Mammary epithelial cell (primary cell): ENCODE measurements at regions not wholly inside any gene's neighbourhood (a gene's known extent, or its start where the extent isn't known, plus 50 kb on each side); places are given as distances from the start of the nearest gene placed in this dataset.

Experiments
- CTCF ChIP-seq, 2 donors: IDR thresholded peaks in 1 of 2; conservative IDR thresholded peaks in 1 of 2; 2 replicates each; pipeline ENCODE4 v1.5.1; 2011 to 2012; ENCODE audit warnings: inconsistent platforms in 2 of 2, low read length in 2 of 2, mild to moderate bottlenecking in 2 of 2, control low read depth in 1 of 2, low read depth in 1 of 2; ENCODE audit not compliant: insufficient read depth in 1 of 2; ENCODE audit errors: extremely low read depth in 1 of 2
- EZH2 ChIP-seq: IDR thresholded peaks from 2 replicates; pipeline ENCODE4 v1.6.1; 2012; ENCODE audit warnings: low read length, inconsistent platforms, borderline replicate concordance

- TF ChIP-seq CTCF (conservative IDR thresholded peaks at IDR 0.05 in 1 of 2, IDR thresholded peaks at IDR 0.05 in 1 of 2; ENCODE audit: extremely low read depth in 1 of 2, insufficient read depth in 1 of 2, low read depth in 1 of 2, low read length in 2 of 2) (no peak), EZH2 (no peak)
Observed at GRCh38 chr18:73235491-73235890, 367.7 kb upstream of the NETO1 start.
